ENCODE measurements at regions not wholly inside any gene's neighbourhood (a gene's known extent, or its start where the extent isn't known, plus 50 kb on each side); places are given as distances from the start of the nearest gene placed in this dataset.

GRCh38 chr6:11926594-11927407 is 85.3 kb upstream of the HIVEP1 start:
- no peak for TF ChIP-seq CTCF (IDR thresholded peaks at IDR 0.05; ENCODE audit: low read depth, low read length, missing control alignments)
- DNase-seq (ENCODE audit: extremely low read depth, low read depth): no peak
- H3K4me3 ChIP-seq (replicated peaks; ENCODE audit: low read depth, low read length): no peak overlapping the region

GRCh38 chr6:11925805-11926204 is 86.3 kb upstream of the HIVEP1 start:
- no peak for DNase-seq (ENCODE audit: extremely low read depth, low read depth)
- TF ChIP-seq CTCF (IDR thresholded peaks at IDR 0.05; ENCODE audit: low read depth, low read length, missing control alignments): no peak
- no peak overlapping the region for H3K4me3 ChIP-seq (replicated peaks; ENCODE audit: low read depth, low read length)

- TF ChIP-seq CTCF (IDR thresholded peaks at IDR 0.05; ENCODE audit: low read depth, low read length, missing control alignments): no peak
- no peak overlapping the region for H3K4me3 ChIP-seq (replicated peaks; ENCODE audit: low read depth, low read length)
These were observed 88.5 kb upstream of the HIVEP1 start for GRCh38 chr6:11923621-11924020.

GRCh38 chr6:11922901-11923300 is 89.2 kb upstream of the HIVEP1 start:
- TF ChIP-seq CTCF (IDR thresholded peaks at IDR 0.05; ENCODE audit: low read depth, low read length, missing control alignments): no peak
- no peak overlapping the region for H3K4me3 ChIP-seq (replicated peaks; ENCODE audit: low read depth, low read length)
- no peak for DNase-seq (ENCODE audit: extremely low read depth, low read depth)

More at GRCh38 chr6:11923621-11924020, 88.5 kb upstream of the HIVEP1 start:
- DNase-seq (ENCODE audit: extremely low read depth, low read depth): no peak

- H3K4me3 ChIP-seq (replicated peaks; ENCODE audit: low read depth, low read length): no peak overlapping the region
- TF ChIP-seq CTCF (IDR thresholded peaks at IDR 0.05; ENCODE audit: low read depth, low read length, missing control alignments): no peak
- DNase-seq (ENCODE audit: extremely low read depth, low read depth): no peak
These were observed 90.4 kb upstream of the HIVEP1 start for GRCh38 chr6:11921751-11922150.

GRCh38 chr6:11921017-11921438 is 91.1 kb upstream of the HIVEP1 start:
- DNase-seq (ENCODE audit: extremely low read depth, low read depth): peak; percentile 59
- no peak overlapping the region for H3K4me3 ChIP-seq (replicated peaks; ENCODE audit: low read depth, low read length)
- no peak for TF ChIP-seq CTCF (IDR thresholded peaks at IDR 0.05; ENCODE audit: low read depth, low read length, missing control alignments)
